OCI-LY3 (cell line): ENCODE measurements at regions not wholly inside any gene's neighbourhood (a gene's known extent, or its start where the extent isn't known, plus 50 kb on each side); places are given as distances from the start of the nearest gene placed in this dataset.

Experiments used
- H2AFZ ChIP-seq: fragments of 200-600, 300-600 bp; shearing (Covaris generic); 2 replicates; pipeline ENCODE4 v1.6.0; 2014; ENCODE audit warnings: antibody characterized with exemption, low read depth, low read length
- H3K27ac ChIP-seq: fragments of 200-600, 300-600 bp; sonication (generic); 2 replicates; pipeline ENCODE4 v1.5.1; 2014; ENCODE audit warnings: mild to moderate bottlenecking, low read length, moderate library complexity, mixed read lengths
- H3K27me3 ChIP-seq: fragments of 200-600, 300-600 bp; sonication (generic); 2 replicates; pipeline ENCODE4 v1.6.1; 2014; ENCODE audit warnings: low read depth, low read length, mixed read lengths
- H3K36me3 ChIP-seq: fragments of 200-600, 300-600 bp; sonication (generic); replicated peaks from 2 replicates; pipeline ENCODE3; 2014; ENCODE audit warnings: low read depth, low read length, mixed read lengths
- H3K4me1 ChIP-seq: fragments of 300-600, 200-600 bp; sonication (generic); 2 replicates; pipeline ENCODE4 v1.6.1; 2014; ENCODE audit warnings: low read length, mixed read lengths
- H3K4me2 ChIP-seq: fragments of 200-600, 300-600 bp; sonication (generic); 2 replicates; pipeline ENCODE4 v1.6.1; 2014; ENCODE audit warnings: low read length, mixed read lengths
- H3K4me3 ChIP-seq: fragments of 300-600, 200-600 bp; sonication (generic); 2 replicates; pipeline ENCODE4 v1.5.1; 2014; ENCODE audit warnings: antibody characterized with exemption, mild to moderate bottlenecking, low read length, moderate library complexity
- H3K79me2 ChIP-seq: fragments of 300-600, 200-600 bp; shearing (Covaris generic); 2 replicates; pipeline ENCODE4 v1.6.1; 2014; ENCODE audit warnings: mild to moderate bottlenecking, low read length, mixed read lengths
- H3K9ac ChIP-seq: fragments of 300-600, 200-600 bp; shearing (Covaris generic); 2 replicates; pipeline ENCODE4 v1.6.0; 2014; ENCODE audit warnings: mild to moderate bottlenecking, low read length, moderate library complexity
- H3K9me3 ChIP-seq: fragments of 200-600, 300-600 bp; shearing (Covaris generic); 2 replicates; pipeline ENCODE4 v1.6.1; 2014; ENCODE audit warnings: low read length, mixed read lengths; ENCODE audit not compliant: insufficient read depth
- H4K20me1 ChIP-seq: fragments of 200-600, 300-600 bp; sonication (generic); 2 replicates; pipeline ENCODE4 v1.6.1; 2016; ENCODE audit warnings: low read length, mixed read lengths; ENCODE audit not compliant: insufficient read depth
- CTCF ChIP-seq: fragments of 200-600, 300-600 bp; sonication (generic); IDR thresholded peaks from 2 replicates; pipeline ENCODE4 v1.5.1; 2014; ENCODE audit warnings: antibody characterized with exemption, low read length, low read depth
- EZH2phosphoT487 ChIP-seq: fragments of 200-600 bp; shearing (Covaris generic); IDR thresholded peaks from 2 replicates; pipeline ENCODE4 v1.6.1; 2018; ENCODE audit warnings: antibody characterized with exemption, mixed run types, low read depth

GRCh38 chr7:81822811-81823210 is 53.0 kb upstream of the HGF start:
- Histone ChIP-seq H3K36me3 (no peaks in the 10 kb centered on the region), H2AFZ (no peak overlapping the region), H3K4me3 (no peak overlapping the region), H3K9ac (no peak overlapping the region), H3K27ac (no peak overlapping the region), H4K20me1 (no peaks in the 10 kb centered on the region), H3K27me3 (no peaks in the 10 kb centered on the region), H3K79me2 (no peaks in the 10 kb centered on the region), H3K9me3 (no peaks in the 10 kb centered on the region), H3K4me1 (no peaks in the 10 kb centered on the region), H3K4me2 (no peak overlapping the region)
- TF ChIP-seq EZH2phosphoT487 (no peak), CTCF (no peak)

- Histone ChIP-seq H3K4me2 (no peak overlapping the region), H2AFZ (no peak overlapping the region), H3K9ac (no peak overlapping the region), H4K20me1 (no peaks in the 10 kb centered on the region), H3K27me3 (no peaks in the 10 kb centered on the region), H3K36me3 (no peaks in the 10 kb centered on the region), H3K27ac (no peak overlapping the region), H3K79me2 (no peaks in the 10 kb centered on the region), H3K9me3 (no peaks in the 10 kb centered on the region), H3K4me3 (no peak overlapping the region), H3K4me1 (no peaks in the 10 kb centered on the region)
- TF ChIP-seq CTCF (no peak), EZH2phosphoT487 (no peak)
These were observed 50.0 kb upstream of the HGF start for GRCh38 chr7:81819861-81820260.
